ENCODE measurements at regions not wholly inside any gene's neighbourhood (a gene's known extent, or its start where the extent isn't known, plus 50 kb on each side); places are given as distances from the start of the nearest gene placed in this dataset.

GRCh38 chr2:145203891-145204290 lies 684.0 kb upstream of the ZEB2 start:
- no peaks in the 10 kb centered on the region for H3K4me1 ChIP-seq (ENCODE audit: insufficient read depth, low read length)
- H3K27me3 ChIP-seq (ENCODE audit: control insufficient read depth in 1 of 2, insufficient read depth in 2 of 2, low read length in 2 of 2): no peaks in the 10 kb centered on the region
- no peaks in the 10 kb centered on the region for H3K36me3 ChIP-seq (ENCODE audit: insufficient read depth, low read length)
- ATAC-seq (ENCODE audit: poor library complexity) (no peak), DNase-seq (no peak)
- H3K27ac Mint-ChIP-seq: no peak overlapping the region
- no peaks in the 10 kb centered on the region for H3K9me3 Mint-ChIP-seq
- no peak overlapping the region for H3K27ac ChIP-seq (ENCODE audit: low read depth in 1 of 2, low read length in 2 of 2)
- no peak for TF ChIP-seq CTCF (IDR thresholded peaks at IDR 0.05)
- no peaks in the 10 kb centered on the region for H3K4me1 Mint-ChIP-seq (ENCODE audit: low read depth)
- no peak overlapping the region for H3K4me3 ChIP-seq (ENCODE audit: low read length)
- H3K9me3 ChIP-seq (ENCODE audit: control insufficient read depth in 1 of 2, insufficient read depth in 1 of 2, low read length in 2 of 2): peaks cover 0 to 3% of the 10 kb centered on the region in 2 experiments
- H3K27me3 Mint-ChIP-seq: no peaks in the 10 kb centered on the region
- no peaks in the 10 kb centered on the region for H3K36me3 Mint-ChIP-seq (ENCODE audit: low read depth)
- ChIA-PET POLR2A (no interaction called here), CTCF (no interaction called here)
- intact Hi-C loops (cut with DNase I, micrococcal nuclease): no loop called here
- no peak overlapping the region for H3K4me3 Mint-ChIP-seq

- H3K27ac Mint-ChIP-seq: no peak overlapping the region
- Histone ChIP-seq H3K4me1 (ENCODE audit: insufficient read depth, low read length) (no peaks in the 10 kb centered on the region), H3K27me3 (ENCODE audit: control insufficient read depth in 1 of 2, insufficient read depth in 2 of 2, low read length in 2 of 2) (no peaks in the 10 kb centered on the region), H3K4me3 (ENCODE audit: low read length) (no peak overlapping the region), H3K9me3 (ENCODE audit: control insufficient read depth in 1 of 2, insufficient read depth in 1 of 2, low read length in 2 of 2) (peaks cover 0 to 3% of the 10 kb centered on the region in 2 experiments), H3K27ac (ENCODE audit: low read depth in 1 of 2, low read length in 2 of 2) (no peak overlapping the region), H3K36me3 (ENCODE audit: insufficient read depth, low read length) (no peaks in the 10 kb centered on the region)
- no peaks in the 10 kb centered on the region for H3K27me3 Mint-ChIP-seq
- DNase-seq (no peak), ATAC-seq (ENCODE audit: poor library complexity) (no peak)
- ChIA-PET POLR2A (no interaction called here), CTCF (no interaction called here)
- H3K9me3 Mint-ChIP-seq: no peaks in the 10 kb centered on the region
- intact Hi-C loops (cut with DNase I, micrococcal nuclease): no loop called here
- no peak for TF ChIP-seq CTCF (IDR thresholded peaks at IDR 0.05)
- no peaks in the 10 kb centered on the region for H3K4me1 Mint-ChIP-seq (ENCODE audit: low read depth)
- H3K36me3 Mint-ChIP-seq (ENCODE audit: low read depth): no peaks in the 10 kb centered on the region
- H3K4me3 Mint-ChIP-seq: no peak overlapping the region
These were observed 680.1 kb upstream of the ZEB2 start for GRCh38 chr2:145199827-145200706.

- Histone ChIP-seq H3K4me1 (ENCODE audit: insufficient read depth, low read length) (no peaks in the 10 kb centered on the region), H3K4me3 (ENCODE audit: low read length) (no peak overlapping the region), H3K9me3 (ENCODE audit: control insufficient read depth in 1 of 2, insufficient read depth in 1 of 2, low read length in 2 of 2) (peaks cover 0 to 2% of the 10 kb centered on the region in 2 experiments), H3K27ac (ENCODE audit: low read depth in 1 of 2, low read length in 2 of 2) (no peak overlapping the region), H3K36me3 (ENCODE audit: insufficient read depth, low read length) (no peaks in the 10 kb centered on the region), H3K27me3 (ENCODE audit: control insufficient read depth in 1 of 2, insufficient read depth in 2 of 2, low read length in 2 of 2) (no peaks in the 10 kb centered on the region)
- H3K4me3 Mint-ChIP-seq: no peak overlapping the region
- CTCF ChIA-PET: no interaction called here
- intact Hi-C loops (cut with DNase I, micrococcal nuclease): no loop called here
- POLR2A ChIA-PET: no interaction called here
- no peak for ATAC-seq (ENCODE audit: poor library complexity)
- no peaks in the 10 kb centered on the region for H3K9me3 Mint-ChIP-seq
- H3K4me1 Mint-ChIP-seq (ENCODE audit: low read depth): no peaks in the 10 kb centered on the region
- no peak overlapping the region for H3K27ac Mint-ChIP-seq
- DNase-seq: no peak
- H3K36me3 Mint-ChIP-seq (ENCODE audit: low read depth): no peaks in the 10 kb centered on the region
- no peaks in the 10 kb centered on the region for H3K27me3 Mint-ChIP-seq
- no peak for TF ChIP-seq CTCF (IDR thresholded peaks at IDR 0.05)
These were observed 679.1 kb upstream of the ZEB2 start for GRCh38 chr2:145199042-145199441.
